Stimulated activated CD4-positive, alpha-beta T cell treated with anti-CD3 and anti-CD28 coated beads, Interleukin-4, amount 100 ng/mL, for 48 hours (primary cell): ENCODE measurements at regions not wholly inside any gene's neighbourhood (a gene's known extent, or its start where the extent isn't known, plus 50 kb on each side); places are given as distances from the start of the nearest gene placed in this dataset.

ENCODE experiments used
- DNase-seq, 2 donors: peaks; one replicate each; pipeline ENCODE4 v3.0.0-alpha.2; 2020; ENCODE audit warnings: low read depth in 2 of 2

DNA sequence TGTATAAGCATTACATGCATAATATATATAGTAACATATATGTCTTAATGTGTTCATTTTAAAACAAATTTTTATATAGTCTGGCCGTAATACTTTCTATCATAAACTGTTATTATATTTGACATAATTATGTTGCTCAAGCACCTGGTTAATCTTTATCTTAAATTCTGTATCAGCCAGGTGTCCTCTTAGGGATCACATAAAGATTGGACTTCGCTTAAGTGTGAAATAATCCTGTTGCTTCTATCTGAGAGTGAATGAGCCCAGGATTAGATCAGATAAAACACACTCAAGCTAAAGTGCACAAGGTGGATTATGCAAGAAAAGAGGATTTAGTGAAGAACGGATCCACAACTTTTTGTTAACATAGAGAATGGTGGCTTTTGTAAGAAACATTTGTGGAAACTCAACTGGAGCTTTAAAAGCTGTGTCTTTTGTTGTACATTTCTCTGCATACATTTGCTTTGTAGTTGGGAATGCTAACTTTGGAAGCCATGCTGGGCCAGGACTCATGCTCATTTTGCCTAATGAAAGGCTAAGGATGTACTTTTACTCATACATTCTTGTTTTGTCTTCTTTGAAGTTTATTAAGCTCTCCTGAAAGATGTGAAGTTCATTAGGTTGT, 437.8 kb downstream of the ZIC1 start:
- no peak for DNase-seq

GRCh38 chr3:147851062-147851461, 441.9 kb downstream of the ZIC1 start:
- no peak for DNase-seq

DNA sequence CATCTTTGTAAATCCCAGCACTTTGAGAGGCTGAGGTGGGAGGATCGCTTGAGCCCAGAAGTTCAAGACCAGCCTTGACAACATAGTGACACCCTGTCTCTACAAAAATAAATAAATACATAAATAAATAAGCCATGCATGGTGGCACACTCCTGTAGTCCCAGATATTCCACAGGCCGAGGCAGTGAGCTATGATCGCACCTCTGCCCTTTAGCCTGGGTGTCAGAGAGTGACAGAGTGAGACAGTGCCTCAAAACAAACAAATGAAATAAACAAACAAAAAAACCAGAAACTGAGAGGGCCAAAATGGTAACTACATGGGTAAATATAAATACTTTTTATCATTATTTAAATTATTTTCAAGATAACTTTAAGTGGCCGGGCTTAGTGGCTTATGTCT, 445.4 kb downstream of the ZIC1 start:
- no peak for DNase-seq

DNA sequence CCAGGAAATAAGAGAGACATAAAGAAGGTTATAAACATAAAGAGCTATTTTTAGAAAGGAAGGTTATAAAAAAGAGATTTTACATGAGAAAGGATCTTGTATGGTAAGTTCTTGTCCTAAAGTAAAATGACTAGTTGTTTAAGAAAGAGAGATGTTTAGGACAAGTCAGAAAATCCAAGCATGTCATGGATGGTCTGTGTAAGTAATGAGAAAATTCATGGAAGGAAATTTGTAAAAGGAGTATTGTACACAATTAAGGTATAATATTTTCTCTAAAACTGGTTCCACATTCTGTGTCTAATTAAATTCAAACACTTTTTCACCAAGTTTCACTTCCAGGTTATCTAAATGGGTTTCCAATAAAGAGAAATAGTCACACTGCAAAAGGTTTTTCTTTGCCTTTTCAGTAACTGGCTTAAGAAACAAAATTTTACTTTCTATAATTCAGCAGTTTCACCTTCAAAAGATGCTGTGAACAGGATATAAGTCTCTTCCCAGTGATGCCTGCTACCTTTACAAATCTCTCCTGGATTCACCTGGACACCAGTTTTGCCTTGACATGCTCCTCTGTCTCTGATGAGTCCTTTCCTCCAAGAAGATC, 455.7 kb downstream of the ZIC1 start:
- DNase-seq = no peak

- DNase-seq = no peak
Measured at GRCh38 chr3:147866561-147866960, 457.4 kb downstream of the ZIC1 start.

DNA sequence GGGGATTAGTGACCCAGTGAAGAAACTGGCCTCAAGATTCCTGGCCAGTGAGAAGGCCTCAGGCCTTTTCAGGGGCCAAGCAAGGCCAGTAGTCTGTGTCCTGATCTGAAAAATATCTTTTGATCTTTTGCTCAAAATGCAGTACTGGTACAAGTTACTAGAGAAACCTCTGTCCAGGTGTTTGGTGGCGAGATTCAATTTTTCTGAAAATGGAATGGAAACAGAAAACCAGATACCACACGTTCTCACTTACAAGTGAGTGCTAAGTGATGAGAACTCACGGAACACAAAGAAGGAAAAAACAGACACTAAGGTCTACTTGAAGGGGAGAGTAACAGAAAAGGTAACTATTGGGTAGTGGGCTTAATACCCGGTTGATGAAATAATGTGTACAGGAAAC, 463.4 kb downstream of the ZIC1 start:
- no peak for DNase-seq

DNA sequence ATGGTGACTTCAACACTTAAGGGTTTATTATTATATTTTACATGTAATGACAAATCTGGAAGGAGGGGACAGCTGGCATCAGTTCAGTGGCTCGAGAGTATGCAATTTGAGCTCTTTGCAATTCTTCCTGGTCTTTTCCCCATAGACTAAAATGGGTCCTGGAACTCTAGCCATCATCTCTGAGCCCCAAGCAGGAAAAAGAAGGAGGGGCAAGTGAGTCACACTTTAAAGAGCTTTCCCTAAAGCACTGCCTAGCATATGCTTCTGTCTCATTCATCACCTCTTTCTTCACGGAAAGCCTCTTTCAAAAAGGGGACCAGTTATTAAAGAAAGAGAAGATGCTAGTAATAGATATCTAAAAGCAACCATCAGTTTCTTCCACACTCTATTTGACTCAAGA, 466.3 kb downstream of the ZIC1 start:
- DNase-seq = no peak

- no peak for DNase-seq
Measured at GRCh38 chr3:147881933-147882332, 472.8 kb downstream of the ZIC1 start.

DNA sequence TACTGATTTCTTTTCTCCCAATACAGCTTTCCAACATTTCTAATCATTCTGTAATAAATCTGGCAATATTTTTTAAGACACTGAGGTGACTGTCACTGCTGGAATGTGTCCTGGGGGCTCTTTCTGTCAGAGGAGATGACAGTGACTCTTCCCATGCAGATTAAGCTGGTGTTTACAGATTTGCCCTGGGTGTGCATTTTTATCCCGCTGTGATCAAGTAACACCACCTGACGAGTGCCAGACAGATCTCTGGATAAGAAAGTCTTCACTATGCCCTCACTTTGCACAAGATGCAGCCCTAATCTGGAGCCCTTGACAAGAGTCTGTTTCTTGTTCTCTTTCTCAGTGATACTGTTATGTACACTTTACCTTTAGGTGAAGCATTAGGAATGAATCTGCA, 477.7 kb downstream of the ZIC1 start:
- DNase-seq = no peak

DNA sequence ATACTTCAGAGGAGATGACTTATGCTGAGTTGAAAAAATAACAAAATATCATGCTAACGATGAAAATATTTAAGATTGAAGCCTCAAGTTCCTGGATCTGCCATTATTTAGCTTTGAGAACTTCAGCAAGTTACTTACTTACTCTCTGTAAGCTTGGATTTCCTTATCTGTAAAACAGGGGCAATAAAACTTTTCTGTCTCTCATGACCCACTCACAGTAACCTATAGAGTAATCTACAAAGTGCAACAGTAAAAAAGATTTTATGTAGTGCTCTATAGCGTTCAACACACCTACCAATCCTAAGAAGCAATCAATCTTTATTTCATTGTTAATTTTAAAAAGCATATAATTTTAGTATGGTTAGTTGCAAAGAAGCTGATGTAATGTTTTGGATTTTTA, 478.6 kb downstream of the ZIC1 start:
- no peak for DNase-seq

GRCh38 chr3:147890114-147890513, 480.9 kb downstream of the ZIC1 start:
- no peak for DNase-seq

DNA sequence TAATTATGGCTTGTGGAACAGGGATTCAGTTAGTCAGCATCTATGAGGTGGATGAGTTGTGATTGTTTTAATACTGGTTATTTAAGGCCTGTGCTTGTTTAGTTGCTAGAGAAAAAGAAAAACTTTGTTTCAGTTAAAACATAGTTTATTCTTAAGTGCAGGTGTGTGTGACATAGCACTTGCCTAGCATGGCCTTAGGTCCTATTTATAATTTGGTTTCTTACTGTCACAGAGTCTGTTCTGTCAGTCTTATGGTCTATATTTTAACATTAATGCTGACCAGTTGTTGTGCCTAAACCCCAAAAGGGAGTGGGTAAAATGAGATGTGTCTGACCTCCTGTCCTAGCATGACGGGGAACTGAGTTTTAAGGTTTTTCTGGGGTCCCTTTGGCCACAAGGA, 486.3 kb downstream of the ZIC1 start:
- DNase-seq = no peak

- no peak for DNase-seq
Measured at GRCh38 chr3:147900851-147901250, 491.7 kb downstream of the ZIC1 start.

DNA sequence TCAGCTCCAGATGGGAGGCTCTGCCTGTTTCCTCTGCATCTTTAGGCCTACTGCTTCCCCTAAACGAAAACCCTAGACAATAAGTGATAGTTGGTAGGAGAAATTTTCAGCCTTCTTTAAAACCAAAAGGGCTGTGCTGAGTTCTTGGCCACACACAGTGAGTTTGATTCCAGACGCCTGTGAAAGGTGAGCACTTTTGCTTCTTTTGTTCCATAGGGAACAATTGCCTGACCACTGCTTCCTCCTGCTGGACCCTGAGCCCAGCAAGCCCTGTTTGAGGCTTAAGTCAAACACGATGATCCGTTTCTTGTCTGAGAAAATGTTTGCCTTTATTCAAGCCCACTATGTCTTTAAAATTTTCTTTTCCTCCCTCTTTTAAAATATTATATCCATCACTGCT, 493.9 kb downstream of the ZIC1 start:
- no peak for DNase-seq

GRCh38 chr3:147904421-147904820, 495.3 kb downstream of the ZIC1 start:
- no peak for DNase-seq

- no peak for DNase-seq
Measured at GRCh38 chr3:147906285-147906684, 497.1 kb downstream of the ZIC1 start.

DNA sequence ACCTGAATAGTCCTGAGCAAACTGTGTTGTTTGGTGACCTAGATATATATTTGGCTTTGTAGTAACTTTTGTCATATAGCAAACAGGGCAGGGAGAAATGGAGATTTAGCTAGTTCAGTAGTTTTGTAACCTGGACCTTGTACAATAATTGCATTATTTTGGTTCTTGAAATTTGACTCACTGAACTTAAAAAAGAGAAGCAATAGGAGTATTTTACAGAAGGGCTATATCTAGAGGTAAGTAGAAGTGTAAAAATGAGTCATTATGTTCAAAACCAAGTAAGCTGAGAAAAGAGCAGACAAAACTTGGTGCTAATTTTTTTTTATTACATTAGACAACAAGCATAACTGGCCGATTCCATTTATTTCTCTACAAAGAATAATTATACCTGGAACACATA, 505.4 kb downstream of the ZIC1 start:
- DNase-seq = no peak

DNA sequence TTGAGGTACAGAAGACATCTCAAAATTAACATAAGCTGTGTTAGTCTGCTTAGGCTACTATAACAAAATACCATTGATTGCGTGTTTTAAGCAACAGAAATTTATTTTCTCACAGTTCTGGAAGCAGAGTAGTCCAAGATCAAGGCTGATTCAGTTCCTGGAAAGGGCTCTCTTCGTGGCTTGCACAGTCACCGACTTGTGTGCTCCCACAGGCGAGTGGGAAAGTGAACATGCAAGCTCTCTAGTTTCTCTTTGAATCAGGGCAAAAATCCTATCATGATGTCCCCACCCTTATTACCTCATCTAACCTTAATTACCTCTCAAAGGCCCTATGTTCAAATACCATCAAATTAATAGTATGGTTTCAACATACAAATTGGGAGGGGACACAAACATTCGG, 505.9 kb downstream of the ZIC1 start:
- DNase-seq = no peak

DNA sequence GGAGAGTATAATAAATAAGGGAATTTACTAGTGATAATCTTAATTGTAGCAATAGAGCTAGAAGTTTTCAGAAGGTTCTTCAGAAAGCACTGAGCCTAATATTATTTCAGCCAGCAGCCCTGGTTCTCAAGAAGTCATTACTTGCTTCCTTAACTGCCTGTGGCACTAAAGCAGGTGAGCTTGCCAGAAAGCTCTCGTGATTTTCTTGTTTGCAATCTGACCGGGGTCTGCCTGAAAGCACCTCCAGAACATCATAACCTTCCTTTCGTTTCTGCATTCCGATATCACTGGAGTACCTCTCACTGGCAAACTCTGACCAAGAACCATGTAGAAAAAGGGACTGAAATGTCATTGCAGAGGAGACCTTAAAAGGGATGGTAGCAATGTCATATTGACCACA, 510.3 kb downstream of the ZIC1 start:
- DNase-seq = no peak

DNA sequence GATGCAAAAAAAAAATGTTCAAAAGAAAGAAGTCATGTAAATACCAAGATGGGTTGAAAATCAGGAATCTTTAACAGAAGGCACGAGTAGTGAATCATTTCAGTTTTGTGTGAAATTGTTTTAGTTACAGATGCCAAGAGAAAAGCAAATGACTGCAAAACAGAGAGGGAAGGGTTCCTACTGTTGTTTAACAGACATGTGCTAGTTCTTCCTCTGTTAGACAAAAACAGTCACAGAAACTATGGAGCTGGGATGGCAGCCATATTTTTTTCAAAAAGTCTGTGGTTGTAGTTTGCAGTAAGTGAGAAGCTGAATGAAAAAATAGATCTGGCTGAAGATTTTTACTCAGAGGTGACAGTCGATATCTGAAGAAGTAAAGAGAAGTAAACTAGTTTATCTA, 511.9 kb downstream of the ZIC1 start:
- no peak for DNase-seq

DNA sequence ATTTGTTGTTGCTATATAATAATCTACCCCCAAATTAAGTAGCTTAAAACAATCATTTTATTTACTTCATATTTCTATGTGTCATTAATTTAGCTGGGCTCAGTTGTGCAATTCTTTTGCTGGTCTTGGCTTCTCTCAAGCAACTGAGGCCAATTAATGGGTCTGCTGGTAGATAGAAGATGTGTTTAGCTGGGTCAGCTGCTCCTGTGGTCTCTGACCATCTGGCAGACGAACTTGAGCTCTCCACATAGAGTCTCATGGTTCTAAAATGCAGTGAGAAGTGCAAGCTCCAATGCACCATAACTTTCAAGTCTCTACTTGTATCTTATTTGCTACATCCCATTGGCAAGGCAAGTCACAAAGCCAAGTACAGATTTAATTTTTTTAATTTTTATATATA, 515.6 kb downstream of the ZIC1 start:
- DNase-seq = no peak

GRCh38 chr3:147925272-147925671, 516.1 kb downstream of the ZIC1 start:
- no peak for DNase-seq

DNA sequence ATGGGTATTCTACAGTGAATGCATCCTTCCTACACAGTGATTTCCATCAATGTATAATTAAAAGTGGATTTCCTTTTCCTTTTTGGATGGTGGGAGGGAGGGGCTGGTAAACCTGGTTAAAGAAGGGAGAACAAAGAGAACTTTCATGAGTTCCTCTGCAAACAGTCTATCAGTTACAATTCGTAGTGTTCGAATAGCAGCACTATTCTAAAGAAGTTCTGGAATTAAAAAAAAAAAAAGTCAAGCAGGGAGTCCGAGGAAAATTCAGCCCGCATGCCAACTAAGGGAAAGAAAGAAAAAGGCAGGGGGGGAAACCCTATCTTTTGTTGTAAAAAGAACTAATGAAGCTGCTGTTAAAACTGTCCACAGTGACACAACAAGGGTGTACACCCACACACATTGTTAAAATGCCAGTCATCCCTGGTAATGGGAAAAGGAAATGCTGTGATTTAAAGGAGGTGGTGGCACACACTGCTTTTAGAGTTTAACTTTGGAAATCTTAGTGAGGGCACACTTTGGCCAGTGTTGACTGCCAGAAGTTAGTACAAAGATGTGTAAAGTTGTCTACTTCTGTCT, 521.2 kb downstream of the ZIC1 start:
- DNase-seq = no peak
